ENCODE measurements at regions not wholly inside any gene's neighbourhood (a gene's known extent, or its start where the extent isn't known, plus 50 kb on each side); places are given as distances from the start of the nearest gene placed in this dataset.

- H3K4me3 ChIP-seq = no peak overlapping the region
- H3K9me3 ChIP-seq = no peaks in the 10 kb centered on the region
- no peak for TF ChIP-seq CTCF (IDR thresholded peaks at IDR 0.05)
- H3K36me3 ChIP-seq (ENCODE audit: low read depth) = no peaks in the 10 kb centered on the region
- intact Hi-C loops (cut with DNase I, micrococcal nuclease) = no loop called here
- no peak for ATAC-seq
- DNase-seq = no peak
- no peaks in the 10 kb centered on the region for H3K4me1 ChIP-seq (ENCODE audit: low read depth)
Observed at GRCh38 chr7:25395976-25396375, 167.7 kb upstream of the NPVF start.

GRCh38 chr7:25396668-25397067 is 168.4 kb upstream of the NPVF start:
- no peak for ATAC-seq
- intact Hi-C loops (cut with DNase I, micrococcal nuclease) = no loop called here
- Histone ChIP-seq H3K9me3 (no peaks in the 10 kb centered on the region), H3K36me3 (ENCODE audit: low read depth) (no peaks in the 10 kb centered on the region), H3K4me3 (no peak overlapping the region), H3K4me1 (ENCODE audit: low read depth) (no peaks in the 10 kb centered on the region)
- DNase-seq = no peak
- TF ChIP-seq CTCF (IDR thresholded peaks at IDR 0.05) = no peak

- ATAC-seq = no peak
- H3K4me1 ChIP-seq (ENCODE audit: low read depth) = no peaks in the 10 kb centered on the region
- intact Hi-C loops (cut with DNase I, micrococcal nuclease) = no loop called here
- no peak for DNase-seq
- H3K36me3 ChIP-seq (ENCODE audit: low read depth) = no peaks in the 10 kb centered on the region
- no peak for TF ChIP-seq CTCF (IDR thresholded peaks at IDR 0.05)
- no peak overlapping the region for H3K4me3 ChIP-seq
- no peaks in the 10 kb centered on the region for H3K9me3 ChIP-seq
Observed at GRCh38 chr7:25398418-25398817, 170.1 kb upstream of the NPVF start.

GRCh38 chr7:25399000-25399750 is 170.9 kb upstream of the NPVF start:
- ATAC-seq (no peak), DNase-seq (no peak)
- TF ChIP-seq CTCF (IDR thresholded peaks at IDR 0.05) = no peak
- no peaks in the 10 kb centered on the region for H3K9me3 ChIP-seq
- H3K4me3 ChIP-seq = no peak overlapping the region
- no peaks in the 10 kb centered on the region for H3K4me1 ChIP-seq (ENCODE audit: low read depth)
- H3K36me3 ChIP-seq (ENCODE audit: low read depth) = no peaks in the 10 kb centered on the region
- intact Hi-C loops (cut with DNase I, micrococcal nuclease) = no loop called here

GRCh38 chr7:25402532-25402931 is 174.2 kb upstream of the NPVF start:
- H3K4me3 ChIP-seq = no peak overlapping the region
- no peaks in the 10 kb centered on the region for H3K4me1 ChIP-seq (ENCODE audit: low read depth)
- H3K36me3 ChIP-seq (ENCODE audit: low read depth) = no peaks in the 10 kb centered on the region
- no peak for TF ChIP-seq CTCF (IDR thresholded peaks at IDR 0.05)
- ATAC-seq (no peak), DNase-seq (no peak)
- intact Hi-C loops (cut with DNase I, micrococcal nuclease) = no loop called here
- no peaks in the 10 kb centered on the region for H3K9me3 ChIP-seq

- DNase-seq = no peak
- no peaks in the 10 kb centered on the region for H3K4me1 ChIP-seq (ENCODE audit: low read depth)
- H3K36me3 ChIP-seq (ENCODE audit: low read depth) = no peaks in the 10 kb centered on the region
- peak; percentile 20 for ATAC-seq
- intact Hi-C loops (cut with DNase I, micrococcal nuclease) = no loop called here
- H3K4me3 ChIP-seq = no peak overlapping the region
- no peaks in the 10 kb centered on the region for H3K9me3 ChIP-seq
- TF ChIP-seq CTCF (IDR thresholded peaks at IDR 0.05) = no peak
Observed at GRCh38 chr7:25405736-25406135, 177.4 kb upstream of the NPVF start.
